ENCODE measurements at regions not wholly inside any gene's neighbourhood (a gene's known extent, or its start where the extent isn't known, plus 50 kb on each side); places are given as distances from the start of the nearest gene placed in this dataset.

GRCh38 chr11:115897707-115898106 is 393.5 kb upstream of the CADM1 start:
- no peaks in the 10 kb centered on the region for H3K4me1 ChIP-seq
- WGBS, 2 donors: 35 to 39% methylated on average over 3 of the region's 4 CpGs
- H3K27ac ChIP-seq: no peak overlapping the region
- no peak for DNase-seq
- no peak overlapping the region for H3K4me3 ChIP-seq
- no peak for TF ChIP-seq POLR2A (IDR thresholded peaks at IDR 0.05)
- TF ChIP-seq CTCF (IDR thresholded peaks at IDR 0.05): no peak
- intact Hi-C loops (cut with DNase I): no loop called here
- no peaks in the 10 kb centered on the region for H3K36me3 ChIP-seq
- no peaks in the 10 kb centered on the region for H3K9me3 ChIP-seq
- H3K27me3 ChIP-seq: no peaks in the 10 kb centered on the region

GRCh38 chr11:115896084-115896483 is 391.9 kb upstream of the CADM1 start:
- intact Hi-C loops (cut with DNase I): no loop called here
- H3K4me3 ChIP-seq: no peak overlapping the region
- no peaks in the 10 kb centered on the region for H3K36me3 ChIP-seq
- no peak for DNase-seq
- no peaks in the 10 kb centered on the region for H3K27me3 ChIP-seq
- no peak for TF ChIP-seq POLR2A (IDR thresholded peaks at IDR 0.05)
- no peak for TF ChIP-seq CTCF (IDR thresholded peaks at IDR 0.05)
- no peaks in the 10 kb centered on the region for H3K4me1 ChIP-seq
- no peak overlapping the region for H3K27ac ChIP-seq
- H3K9me3 ChIP-seq: no peaks in the 10 kb centered on the region
- WGBS, 2 donors: 82 to 88% methylated on average over 2 of the region's 2 CpGs

- TF ChIP-seq CTCF (IDR thresholded peaks at IDR 0.05): no peak
- no peak for TF ChIP-seq POLR2A (IDR thresholded peaks at IDR 0.05)
- Histone ChIP-seq H3K4me1 (no peaks in the 10 kb centered on the region), H3K9me3 (no peaks in the 10 kb centered on the region), H3K36me3 (no peaks in the 10 kb centered on the region), H3K27me3 (no peaks in the 10 kb centered on the region), H3K27ac (no peak overlapping the region), H3K4me3 (no peak overlapping the region)
- intact Hi-C loops (cut with DNase I): no loop called here
- no peak for DNase-seq
- WGBS, 2 donors: 67 to 68% methylated on average over 1 of the region's 1 CpG
Measured at GRCh38 chr11:115895594-115895993, 391.4 kb upstream of the CADM1 start.

GRCh38 chr11:115894176-115894575 is 390.0 kb upstream of the CADM1 start:
- intact Hi-C loops (cut with DNase I): no loop called here
- TF ChIP-seq POLR2A (IDR thresholded peaks at IDR 0.05) (no peak), CTCF (IDR thresholded peaks at IDR 0.05) (no peak)
- WGBS, 2 donors: 58 to 69% methylated on average over 5 of the region's 5 CpGs
- H3K4me3 ChIP-seq: no peak overlapping the region
- H3K27me3 ChIP-seq: no peaks in the 10 kb centered on the region
- H3K4me1 ChIP-seq: no peaks in the 10 kb centered on the region
- no peaks in the 10 kb centered on the region for H3K9me3 ChIP-seq
- no peak for DNase-seq
- H3K27ac ChIP-seq: no peak overlapping the region
- no peaks in the 10 kb centered on the region for H3K36me3 ChIP-seq

GRCh38 chr11:115893461-115894099 is 389.4 kb upstream of the CADM1 start:
- DNase-seq: no peak
- intact Hi-C loops (cut with DNase I): no loop called here
- Histone ChIP-seq H3K4me1 (no peaks in the 10 kb centered on the region), H3K36me3 (no peaks in the 10 kb centered on the region), H3K9me3 (no peaks in the 10 kb centered on the region), H3K27me3 (peaks cover 0 to 2% (median 0%) of the 10 kb centered on the region in 4 donors), H3K27ac (no peak overlapping the region), H3K4me3 (no peak overlapping the region)
- 87 to 91% methylated on average over 5 of the region's 5 CpGs for WGBS, 2 donors
- TF ChIP-seq POLR2A (IDR thresholded peaks at IDR 0.05): no peak
- TF ChIP-seq CTCF (IDR thresholded peaks at IDR 0.05): no peak

Measured in esophagus squamous epithelium (tissue), 5 donors.